GM21515 (cell line): ENCODE measurements at regions not wholly inside any gene's neighbourhood (a gene's known extent, or its start where the extent isn't known, plus 50 kb on each side); places are given as distances from the start of the nearest gene placed in this dataset.

ENCODE experiments used
- ATAC-seq: cut with Tn5 transposase; IDR thresholded peaks from one replicate; pipeline ENCODE4 v1.9.1; 2021; ENCODE audit not compliant: unreplicated experiment

DNA sequence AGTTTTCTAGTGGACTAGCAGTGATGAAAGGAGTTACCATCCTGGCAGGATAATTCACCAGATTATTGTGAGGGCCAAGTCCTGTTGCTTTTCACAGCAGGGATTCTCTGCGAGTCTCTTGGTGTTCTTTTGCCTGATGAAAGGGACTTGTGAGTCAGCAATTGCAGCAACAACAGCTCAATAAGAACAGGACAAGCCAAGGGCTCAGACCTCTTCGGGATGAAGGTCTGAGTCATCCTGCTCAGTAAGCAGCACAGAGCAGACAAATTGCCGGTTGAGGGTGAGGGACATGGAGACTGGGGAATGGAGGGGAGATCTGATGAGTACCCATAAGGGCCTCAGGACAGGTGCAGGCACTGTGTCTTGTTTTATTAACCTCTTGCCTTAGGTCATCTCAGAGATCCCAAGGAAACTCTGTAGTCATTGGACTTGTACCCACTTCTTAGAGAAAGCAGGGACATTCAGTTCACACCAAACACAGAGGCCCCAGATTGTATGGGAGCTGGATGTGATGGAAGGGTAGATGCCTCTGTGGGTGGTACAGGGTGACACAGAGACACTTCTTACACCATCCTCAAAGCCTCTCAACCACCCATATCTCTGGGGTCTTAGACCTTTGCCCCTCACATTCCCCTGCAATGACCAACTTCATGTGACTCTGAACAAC is 173.8 kb upstream of the TLE3 start:
- ATAC-seq, result no peak

DNA sequence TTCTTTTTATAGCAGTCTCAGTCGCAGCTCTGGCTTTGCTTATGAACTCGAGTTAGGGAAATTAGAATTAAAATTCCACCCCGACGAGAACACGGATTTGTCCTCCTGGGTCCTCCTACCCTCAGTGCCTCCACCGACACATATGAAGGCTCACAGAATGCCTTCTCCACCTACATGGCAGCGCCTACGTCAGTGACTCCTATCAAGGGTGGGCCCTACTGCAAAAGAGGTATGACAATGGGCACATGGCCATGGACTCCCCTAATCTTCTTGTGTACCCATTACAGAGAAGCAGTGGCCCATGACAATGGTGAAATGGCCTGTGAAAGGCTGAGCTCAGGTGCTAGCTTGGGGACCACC is 173.0 kb upstream of the TLE3 start:
- ATAC-seq, result no peak

DNA sequence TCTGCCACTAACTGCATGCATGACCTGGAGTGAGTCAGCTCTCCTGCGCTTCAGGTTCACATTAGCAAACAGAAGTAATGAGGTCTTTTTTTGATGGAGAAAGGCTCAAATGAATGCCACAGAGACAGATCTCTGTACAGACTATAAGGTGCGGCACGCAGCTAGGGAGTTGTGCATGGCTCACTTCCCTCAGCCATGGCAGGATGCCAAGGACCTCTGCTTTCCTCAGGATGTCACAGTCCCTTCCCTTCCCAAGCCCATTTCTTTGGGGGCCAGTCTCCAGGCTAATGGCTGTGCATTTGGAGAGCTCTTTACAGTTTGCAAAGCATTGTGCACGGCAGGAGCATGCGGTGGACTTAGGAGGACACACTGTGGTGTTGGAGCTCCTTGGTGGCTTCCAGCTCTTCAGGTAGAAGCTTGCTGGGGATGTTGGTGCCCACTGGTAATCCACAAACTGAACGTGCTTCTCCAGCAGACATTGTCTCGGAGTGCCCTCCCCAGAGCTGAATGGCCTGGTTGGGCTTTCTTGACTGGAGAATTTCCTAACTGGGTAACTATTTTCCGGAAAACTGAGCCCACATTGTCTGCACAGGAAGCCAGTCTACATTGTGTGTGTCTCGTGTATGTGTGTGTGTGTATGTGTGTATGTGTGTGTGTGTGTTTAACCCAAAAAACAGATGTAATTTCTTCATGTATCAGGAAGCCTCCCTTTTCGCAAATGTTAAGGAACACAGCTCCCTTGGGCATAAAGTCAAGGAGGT is 172.5 kb upstream of the TLE3 start:
- no peak for ATAC-seq

- no peak for ATAC-seq
These were observed 171.7 kb upstream of the TLE3 start for GRCh38 chr15:70269311-70269911.

DNA sequence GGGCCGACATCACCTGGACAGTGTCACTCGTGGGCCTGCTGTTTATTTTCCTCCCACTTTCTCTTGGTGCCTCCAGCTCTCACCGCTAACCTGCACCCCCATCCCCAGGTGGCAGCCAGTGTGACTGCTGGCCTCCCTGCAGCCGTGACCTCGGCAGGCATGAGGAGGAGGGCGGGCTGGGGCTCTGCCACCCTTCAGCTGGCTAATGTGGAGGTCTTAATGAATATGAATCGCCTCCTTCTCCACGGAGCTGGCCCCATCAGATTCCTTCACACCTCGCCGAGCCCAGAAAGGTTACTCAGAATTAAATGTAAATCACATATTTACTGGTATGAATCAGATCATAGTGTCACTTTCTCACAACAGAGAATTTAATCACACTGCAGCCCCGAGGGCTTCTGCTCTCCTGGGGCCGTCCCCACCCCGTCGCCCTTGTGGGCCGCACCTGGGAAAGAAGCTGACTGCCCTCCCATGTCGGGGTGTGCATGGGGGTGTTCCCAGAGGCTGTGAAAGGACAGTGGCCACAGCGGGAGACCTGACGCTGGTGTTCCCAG is 171.1 kb upstream of the TLE3 start:
- ATAC-seq, result no peak

DNA sequence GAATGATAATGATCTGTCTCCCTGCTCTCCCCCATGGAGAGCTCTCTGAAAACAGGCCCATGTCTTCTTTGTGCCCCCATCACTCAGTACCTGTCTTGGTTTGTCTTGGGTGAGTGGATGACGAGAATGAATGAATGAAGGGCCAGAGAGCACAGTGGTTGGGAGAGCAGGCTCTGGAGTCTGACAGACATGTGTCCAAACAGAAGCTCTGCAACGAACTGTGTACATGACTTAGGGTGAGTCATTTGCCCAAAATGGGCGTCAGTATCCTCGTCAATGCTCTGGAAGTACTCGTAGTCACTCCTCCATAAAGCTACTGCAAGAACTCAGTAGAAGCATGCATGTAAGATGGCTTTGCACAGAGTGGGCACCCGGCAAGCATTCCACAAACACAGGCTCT is 170.2 kb upstream of the TLE3 start:
- no peak for ATAC-seq

GRCh38 chr15:70267306-70267705 is 169.6 kb upstream of the TLE3 start:
- ATAC-seq, result no peak

GRCh38 chr15:70266412-70267121 is 168.8 kb upstream of the TLE3 start:
- no peak for ATAC-seq

DNA sequence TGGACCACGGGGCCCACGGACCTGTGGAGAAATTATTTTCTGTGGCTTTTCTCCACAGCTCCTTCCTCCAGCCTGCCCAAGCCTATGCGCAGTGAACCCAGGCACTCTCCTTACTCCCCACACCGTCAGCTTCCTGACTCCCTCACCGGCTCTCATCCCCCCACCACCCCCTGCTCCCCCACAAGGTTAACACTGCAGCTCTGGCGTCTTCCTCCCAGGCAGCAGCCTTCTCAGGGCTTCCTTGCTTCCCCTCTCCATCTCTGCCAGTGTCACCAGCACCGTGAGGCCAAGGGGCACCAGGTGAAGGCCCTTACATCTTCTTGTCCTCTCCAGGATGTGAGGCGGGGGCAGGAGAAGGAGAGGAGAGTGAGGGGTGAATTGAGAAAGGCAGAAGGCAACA is 168.3 kb upstream of the TLE3 start:
- ATAC-seq, result no peak

DNA sequence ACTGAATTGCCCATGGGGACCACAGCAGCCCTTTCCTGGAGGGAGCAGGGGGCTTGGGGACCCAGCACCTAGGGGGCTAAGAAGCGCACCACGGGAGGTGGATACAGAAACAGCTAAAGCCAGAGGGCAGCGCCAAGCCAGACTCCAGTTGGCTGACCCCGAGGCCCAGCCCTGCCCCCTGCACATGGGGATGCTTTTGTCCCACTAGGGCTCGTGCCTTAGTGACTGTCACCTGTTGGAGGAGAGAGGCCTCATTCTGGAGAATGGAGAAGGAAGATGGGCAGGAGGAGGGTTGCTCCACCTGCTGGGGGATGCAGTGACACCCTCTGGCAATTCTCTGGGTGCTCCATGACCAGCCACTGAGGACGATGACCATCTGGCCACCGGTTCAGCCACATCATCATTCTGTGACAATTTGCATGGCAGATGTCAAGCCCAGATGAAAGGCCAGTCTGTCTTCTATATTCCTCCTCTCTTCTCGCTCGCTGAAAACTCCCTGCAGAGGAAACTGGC is 167.8 kb upstream of the TLE3 start:
- no peak for ATAC-seq

GRCh38 chr15:70264738-70265465 is 167.2 kb upstream of the TLE3 start:
- no peak for ATAC-seq

GRCh38 chr15:70264014-70264582 is 166.4 kb upstream of the TLE3 start:
- no peak for ATAC-seq

DNA sequence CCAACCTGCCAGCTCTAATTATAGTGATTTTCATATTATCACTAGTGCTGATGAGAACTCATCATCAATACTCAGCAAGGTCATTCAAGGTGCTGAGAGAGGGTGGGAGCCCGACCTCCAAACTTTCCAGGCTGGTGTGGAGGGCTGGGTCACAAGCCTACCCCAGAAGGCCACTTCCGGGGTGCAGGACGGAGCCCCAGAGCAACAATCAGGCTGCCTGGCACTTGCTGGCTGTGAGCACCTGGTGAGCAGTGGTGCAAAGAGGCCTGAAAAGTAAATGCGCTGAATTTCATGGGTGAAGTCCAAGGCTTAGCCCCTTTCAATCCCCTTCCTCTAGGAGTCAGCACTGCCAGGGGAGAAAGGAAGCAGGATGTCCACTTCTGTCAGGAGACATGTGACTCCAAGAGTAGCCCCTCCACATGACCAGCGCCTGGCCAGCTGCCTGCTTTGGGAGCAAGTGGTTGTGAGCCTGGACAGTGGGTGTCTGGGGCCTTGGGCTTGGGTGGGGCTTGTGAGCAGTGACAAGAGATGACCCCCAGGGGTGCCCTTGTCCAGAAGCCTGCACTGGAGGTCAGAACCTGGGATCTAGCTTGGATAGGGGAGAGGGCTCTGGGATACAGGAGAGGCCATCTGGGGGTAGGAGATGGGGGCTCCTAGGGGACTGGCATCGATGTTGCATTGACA is 165.0 kb upstream of the TLE3 start:
- ATAC-seq, result no peak

DNA sequence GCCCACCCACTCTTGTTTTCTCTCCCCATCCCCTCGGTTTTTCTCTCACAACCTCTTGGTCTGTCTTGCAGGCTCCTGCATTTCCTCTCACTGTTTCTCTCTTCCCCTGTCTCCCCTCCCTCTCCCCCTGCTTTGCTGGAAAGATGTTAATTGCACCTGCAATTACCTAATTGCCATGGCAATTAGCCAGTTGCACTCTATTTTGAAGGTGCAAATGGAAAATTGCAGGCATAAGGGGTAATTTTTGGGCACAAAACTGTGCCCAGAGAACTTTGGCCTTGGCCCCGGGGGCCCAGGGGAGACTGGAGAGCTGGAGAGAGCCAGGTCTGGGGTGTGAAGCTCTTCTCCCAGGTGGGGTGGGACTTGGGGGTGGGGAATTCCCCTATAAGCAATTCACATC is 164.5 kb upstream of the TLE3 start:
- no peak for ATAC-seq

- no peak for ATAC-seq
These were observed 163.4 kb upstream of the TLE3 start for GRCh38 chr15:70261083-70261482.

GRCh38 chr15:70260580-70260979 is 162.9 kb upstream of the TLE3 start:
- no peak for ATAC-seq

DNA sequence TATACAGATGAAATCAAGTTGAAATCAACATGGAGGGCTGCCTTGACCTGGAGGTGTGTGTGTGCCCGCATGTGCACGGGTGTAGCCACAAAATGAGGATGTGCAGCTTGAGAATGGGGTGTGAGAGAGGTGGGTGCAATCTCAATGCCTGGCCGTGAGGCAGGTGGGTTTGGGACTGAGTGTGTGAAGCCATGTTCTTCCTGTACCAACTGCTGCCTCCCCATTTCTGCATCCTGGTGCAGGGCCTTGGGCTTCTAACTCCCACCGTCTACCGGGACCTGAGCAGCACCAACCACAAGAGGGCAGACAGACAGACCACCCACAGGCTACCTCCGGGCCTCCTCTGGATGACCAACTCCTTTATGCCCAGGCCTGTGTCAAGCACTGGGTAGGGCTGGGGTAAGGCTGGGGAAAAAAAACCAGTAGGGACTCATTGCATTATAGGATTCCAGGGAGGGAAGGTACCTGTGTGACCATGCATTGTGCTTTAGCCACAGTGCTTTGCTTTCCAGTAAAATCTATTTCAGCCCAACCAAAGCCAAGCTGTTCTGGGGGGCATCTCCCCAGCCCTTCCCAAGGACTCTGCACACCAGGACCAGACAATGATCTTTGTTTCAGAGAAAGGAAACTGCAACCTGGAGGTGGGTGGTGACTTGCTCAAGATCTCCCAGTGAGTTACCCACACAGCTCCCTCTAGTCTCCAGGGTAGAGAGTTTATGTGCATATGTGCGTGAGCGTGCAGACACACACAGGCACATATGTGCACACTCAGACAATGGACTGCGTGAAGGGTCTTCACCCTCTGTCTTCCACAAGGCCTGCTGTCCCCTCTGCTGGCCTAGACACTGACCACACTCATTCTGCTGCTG is 162.2 kb upstream of the TLE3 start:
- ATAC-seq, result no peak

DNA sequence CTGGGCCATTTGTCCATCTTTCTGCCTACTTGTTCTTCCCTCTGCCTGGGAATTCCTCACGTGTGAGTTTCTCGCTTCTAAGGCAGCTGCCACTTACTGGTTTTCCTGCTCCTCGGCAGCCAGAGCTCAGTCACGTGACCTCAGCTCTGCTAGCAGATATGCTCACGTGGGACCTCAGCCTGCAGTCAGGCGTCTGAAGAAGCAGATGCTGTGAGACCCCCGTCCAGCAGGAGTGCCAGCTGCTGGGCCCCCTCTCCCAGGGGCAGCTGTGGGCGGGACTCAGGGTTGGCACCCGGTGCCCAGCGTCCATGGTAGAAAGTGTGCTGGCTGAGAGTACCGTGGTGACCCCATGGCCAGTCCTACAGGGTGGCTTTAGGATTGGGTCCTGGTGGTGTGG is 161.3 kb upstream of the TLE3 start:
- ATAC-seq, result no peak
